ENCODE measurements at regions not wholly inside any gene's neighbourhood (a gene's known extent, or its start where the extent isn't known, plus 50 kb on each side); places are given as distances from the start of the nearest gene placed in this dataset.

DNA sequence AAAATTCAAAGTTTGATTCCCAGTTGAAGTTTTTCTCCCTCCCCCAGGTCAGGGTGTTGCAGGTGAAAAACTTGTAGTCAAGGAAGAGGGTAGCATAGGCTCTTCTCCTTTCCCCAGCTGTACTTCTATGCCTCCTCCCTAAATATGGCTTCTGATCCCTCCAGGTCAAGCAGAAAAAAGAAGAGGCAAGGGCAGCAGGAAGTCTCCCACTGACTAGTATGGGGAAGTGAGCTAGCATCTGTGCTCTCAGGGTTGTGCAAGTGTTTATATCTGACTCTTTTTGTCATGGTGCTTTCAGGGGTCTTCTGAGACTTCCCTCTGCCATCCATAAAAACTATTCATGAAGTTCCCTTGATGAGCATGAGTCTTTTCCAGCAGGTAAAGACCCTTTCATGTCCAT is 76.0 kb downstream of the ATPSCKMT start:
- Histone ChIP-seq H3K4me1 (no peaks in the 10 kb centered on the region), H3K36me3 (replicated peaks) (no peaks in the 10 kb centered on the region), H3K4me3 (no peak overlapping the region), H3K9me3 (no peaks in the 10 kb centered on the region), H3K27me3 (ENCODE audit: low read depth) (no peaks in the 10 kb centered on the region)
- in situ Hi-C loops (cut with MboI; ENCODE audit: low sequenced_read_pairs), result no loop called here
- DNase-seq (ENCODE audit: low spot score in 2 of 2), result no peak

- no peaks in the 10 kb centered on the region for H3K9me3 ChIP-seq
- H3K4me3 ChIP-seq, result no peak overlapping the region
- in situ Hi-C loops (cut with MboI; ENCODE audit: low sequenced_read_pairs), result no loop called here
- H3K36me3 ChIP-seq (replicated peaks), result no peaks in the 10 kb centered on the region
- DNase-seq (ENCODE audit: low spot score in 2 of 2), result no peak
- no peaks in the 10 kb centered on the region for H3K27me3 ChIP-seq (ENCODE audit: low read depth)
- no peaks in the 10 kb centered on the region for H3K4me1 ChIP-seq
These were observed 77.4 kb downstream of the ATPSCKMT start for GRCh38 chr5:10172247-10172646.

DNA sequence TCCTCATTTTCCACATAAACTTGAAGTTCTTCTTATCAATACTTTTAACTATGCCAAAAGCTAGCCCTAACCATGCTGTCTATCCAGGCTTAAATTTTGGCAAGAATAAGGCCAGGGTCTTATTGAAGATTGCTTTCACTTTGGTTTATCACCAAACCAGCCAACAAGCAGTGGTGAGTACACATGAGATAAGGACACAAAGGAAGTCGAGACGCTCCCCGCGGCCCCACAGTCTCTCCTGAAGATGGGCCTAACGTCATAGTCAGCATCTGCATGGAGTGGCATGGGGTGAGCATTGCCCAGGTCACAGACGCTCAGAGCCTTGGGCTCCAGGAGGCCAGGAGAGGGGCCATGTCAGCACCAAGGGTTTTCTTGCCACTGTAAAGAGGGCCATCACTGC is 80.3 kb downstream of the ATPSCKMT start:
- in situ Hi-C loops (cut with MboI; ENCODE audit: low sequenced_read_pairs), result no loop called here
- Histone ChIP-seq H3K4me3 (no peak overlapping the region), H3K27me3 (ENCODE audit: low read depth) (no peaks in the 10 kb centered on the region)

DNA sequence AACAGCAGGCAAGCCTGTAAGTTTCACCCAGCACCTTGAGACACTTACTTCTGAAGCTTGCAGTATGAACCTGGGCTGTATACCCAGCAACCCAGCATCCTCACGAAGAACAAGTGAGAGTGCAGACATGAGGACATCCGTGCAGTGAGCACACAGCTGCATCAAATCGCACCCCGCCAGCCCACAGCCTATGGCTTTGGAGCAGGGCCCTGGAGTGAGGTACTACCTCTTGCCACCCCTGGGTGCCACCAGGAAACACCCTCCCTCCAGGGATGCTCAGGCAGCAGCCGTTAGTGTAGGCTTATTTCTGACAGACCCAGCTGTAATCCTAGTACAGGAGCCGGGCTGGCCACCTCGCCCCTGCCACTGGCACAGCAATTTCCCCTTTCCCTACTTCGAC is 81.4 kb downstream of the ATPSCKMT start:
- Histone ChIP-seq H3K4me3 (no peak overlapping the region), H3K27me3 (ENCODE audit: low read depth) (no peaks in the 10 kb centered on the region), H3K9me3 (no peaks in the 10 kb centered on the region), H3K4me1 (no peaks in the 10 kb centered on the region), H3K36me3 (replicated peaks) (no peaks in the 10 kb centered on the region)
- in situ Hi-C loops (cut with MboI; ENCODE audit: low sequenced_read_pairs), result no loop called here
- no peak for DNase-seq (ENCODE audit: low spot score in 2 of 2)

More for the DNA sequence above, 80.3 kb downstream of the ATPSCKMT start:
- Histone ChIP-seq H3K4me1 (no peaks in the 10 kb centered on the region), H3K9me3 (no peaks in the 10 kb centered on the region), H3K36me3 (replicated peaks) (no peaks in the 10 kb centered on the region)
- no peak for DNase-seq (ENCODE audit: low spot score in 2 of 2)

DNA sequence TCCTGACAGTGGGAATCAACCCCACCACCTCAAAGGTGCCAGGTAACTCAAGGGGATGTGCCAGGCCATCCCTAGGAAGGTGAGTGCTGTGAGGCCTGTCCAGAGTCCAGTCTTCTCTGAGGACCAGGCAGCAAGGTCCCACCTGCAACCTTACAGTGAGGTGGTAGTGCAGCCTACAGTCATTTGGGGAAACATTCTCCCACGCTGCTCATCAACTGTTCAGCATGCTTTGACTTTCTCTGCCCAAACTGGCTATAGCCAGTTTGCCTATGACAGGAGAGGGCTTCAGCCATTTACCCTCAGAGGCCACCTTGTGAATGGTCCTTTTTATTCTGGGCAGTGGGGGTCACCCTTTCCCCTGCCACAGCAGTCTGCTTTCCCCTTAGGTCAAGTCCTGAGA is 81.9 kb downstream of the ATPSCKMT start:
- no peaks in the 10 kb centered on the region for H3K9me3 ChIP-seq
- H3K4me1 ChIP-seq, result no peaks in the 10 kb centered on the region
- H3K27me3 ChIP-seq (ENCODE audit: low read depth), result no peaks in the 10 kb centered on the region
- no peak overlapping the region for H3K4me3 ChIP-seq
- no peak for DNase-seq (ENCODE audit: low spot score in 2 of 2)
- no peaks in the 10 kb centered on the region for H3K36me3 ChIP-seq (replicated peaks)
- in situ Hi-C loops (cut with MboI; ENCODE audit: low sequenced_read_pairs), result no loop called here

GRCh38 chr5:10166392-10166791 is 83.3 kb downstream of the ATPSCKMT start:
- in situ Hi-C loops (cut with MboI; ENCODE audit: low sequenced_read_pairs), result no loop called here
- Histone ChIP-seq H3K9me3 (no peaks in the 10 kb centered on the region), H3K36me3 (replicated peaks) (no peaks in the 10 kb centered on the region), H3K27me3 (ENCODE audit: low read depth) (no peaks in the 10 kb centered on the region), H3K4me1 (no peaks in the 10 kb centered on the region), H3K4me3 (no peak overlapping the region)
- DNase-seq (ENCODE audit: low spot score in 2 of 2), result no peak

- Histone ChIP-seq H3K27me3 (ENCODE audit: low read depth) (no peaks in the 10 kb centered on the region), H3K4me3 (no peak overlapping the region), H3K36me3 (replicated peaks) (no peaks in the 10 kb centered on the region), H3K4me1 (no peaks in the 10 kb centered on the region), H3K9me3 (no peaks in the 10 kb centered on the region)
- in situ Hi-C loops (cut with MboI; ENCODE audit: low sequenced_read_pairs), result no loop called here
- no peak for DNase-seq (ENCODE audit: low spot score in 2 of 2)
These were observed 87.2 kb downstream of the ATPSCKMT start for GRCh38 chr5:10162468-10162867.

DNA sequence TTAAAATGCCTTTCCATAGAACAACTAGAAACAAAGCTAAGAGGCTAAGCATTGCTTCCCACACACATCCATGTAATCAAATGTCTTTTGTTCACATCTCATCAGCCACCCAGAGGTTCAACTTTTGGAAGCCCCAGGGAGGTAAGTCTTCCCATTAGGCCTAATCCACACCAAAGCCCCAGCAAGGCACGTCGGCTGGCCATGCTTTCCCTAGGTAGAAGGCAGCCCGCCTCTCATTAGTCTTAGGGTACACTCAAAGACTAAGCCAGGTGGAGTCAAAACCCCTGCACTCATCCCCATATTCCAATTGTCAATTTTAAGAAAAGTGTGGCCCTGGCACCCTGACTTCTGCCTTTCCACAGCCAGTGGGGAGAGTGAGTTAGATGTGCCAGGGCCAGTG is 87.9 kb downstream of the ATPSCKMT start:
- Histone ChIP-seq H3K4me3 (no peak overlapping the region), H3K4me1 (no peaks in the 10 kb centered on the region), H3K9me3 (no peaks in the 10 kb centered on the region), H3K27me3 (ENCODE audit: low read depth) (no peaks in the 10 kb centered on the region), H3K36me3 (replicated peaks) (no peaks in the 10 kb centered on the region)
- in situ Hi-C loops (cut with MboI; ENCODE audit: low sequenced_read_pairs), result no loop called here
- DNase-seq (ENCODE audit: low spot score in 2 of 2), result no peak

DNA sequence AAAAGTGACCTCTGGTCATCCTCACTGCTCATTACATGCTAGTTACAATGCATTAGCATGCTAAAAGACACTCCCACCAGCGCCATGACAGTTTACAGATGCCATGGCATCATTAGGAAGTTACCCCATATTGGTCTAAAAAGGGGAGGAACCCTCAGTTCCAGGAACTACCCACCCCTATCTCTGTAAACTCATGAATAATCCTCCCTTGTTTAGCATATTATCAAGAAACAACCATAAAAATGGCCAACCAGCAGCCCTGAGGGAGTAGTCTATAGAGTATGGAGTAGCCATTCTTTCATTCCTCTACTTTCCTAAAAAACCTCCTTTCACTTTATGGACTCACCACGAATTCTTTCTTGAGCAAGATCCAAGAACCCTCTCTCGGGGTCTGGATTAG is 89.4 kb downstream of the ATPSCKMT start:
- no peaks in the 10 kb centered on the region for H3K9me3 ChIP-seq
- no peaks in the 10 kb centered on the region for H3K36me3 ChIP-seq (replicated peaks)
- no peak for DNase-seq (ENCODE audit: low spot score in 2 of 2)
- in situ Hi-C loops (cut with MboI; ENCODE audit: low sequenced_read_pairs), result no loop called here
- H3K4me1 ChIP-seq, result no peaks in the 10 kb centered on the region
- no peaks in the 10 kb centered on the region for H3K27me3 ChIP-seq (ENCODE audit: low read depth)
- H3K4me3 ChIP-seq, result no peak overlapping the region

DNA sequence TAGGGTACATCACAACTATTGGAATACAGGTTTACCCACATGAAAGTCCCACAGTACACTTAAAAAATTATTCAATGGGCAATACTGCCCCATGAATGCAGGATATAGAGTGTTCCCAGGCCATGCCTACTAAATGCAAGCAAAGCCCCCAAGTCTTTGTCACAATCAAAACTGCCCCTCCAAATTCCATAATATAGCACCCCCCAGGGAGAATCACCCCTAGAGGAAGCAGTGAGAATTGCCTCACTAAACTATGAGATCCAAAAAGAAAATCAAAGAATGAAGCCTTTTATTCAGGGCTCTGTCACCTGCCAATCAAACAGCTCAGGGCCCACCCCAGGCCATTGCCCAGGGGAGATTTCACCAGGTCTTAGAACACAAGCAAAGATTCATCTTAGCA is 90.8 kb downstream of the ATPSCKMT start:
- DNase-seq (ENCODE audit: low spot score in 2 of 2), result no peak
- in situ Hi-C loops (cut with MboI; ENCODE audit: low sequenced_read_pairs), result no loop called here
- H3K4me3 ChIP-seq, result no peak overlapping the region
- no peaks in the 10 kb centered on the region for H3K9me3 ChIP-seq
- H3K4me1 ChIP-seq, result no peaks in the 10 kb centered on the region; the same call in 1 of the 2 replicates
- H3K36me3 ChIP-seq (replicated peaks), result no peaks in the 10 kb centered on the region
- no peaks in the 10 kb centered on the region for H3K27me3 ChIP-seq (ENCODE audit: low read depth)

DNA sequence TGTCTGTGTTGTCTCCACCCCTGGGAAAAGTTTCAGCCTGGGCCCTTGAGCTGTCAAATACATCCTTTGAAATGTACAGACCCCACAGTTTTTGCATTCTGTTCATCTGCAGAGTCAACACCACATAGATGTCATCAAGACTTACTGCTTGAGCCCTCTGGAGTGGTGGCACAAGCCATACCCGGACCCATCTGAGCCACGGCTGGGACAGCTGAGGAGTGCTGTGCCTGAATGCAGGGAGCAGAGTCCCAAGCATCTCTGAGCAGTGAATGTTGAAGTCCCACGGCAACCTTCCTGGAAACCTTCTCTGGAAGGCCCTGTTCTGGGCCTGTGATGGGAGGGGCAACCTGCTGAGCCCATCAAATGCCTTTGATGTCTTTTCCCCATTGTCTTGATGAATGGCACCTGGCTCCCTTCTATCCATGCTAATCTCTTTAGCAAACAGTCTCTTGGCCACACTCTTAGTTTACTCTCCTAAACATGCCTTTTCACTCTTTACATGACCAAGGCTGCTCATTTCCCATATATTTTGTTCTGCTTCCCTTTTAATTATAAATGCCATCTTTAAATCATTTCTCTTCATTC is 92.5 kb downstream of the ATPSCKMT start:
- H3K27me3 ChIP-seq (ENCODE audit: low read depth), result no peaks in the 10 kb centered on the region
- in situ Hi-C loops (cut with MboI; ENCODE audit: low sequenced_read_pairs), result no loop called here
- H3K4me3 ChIP-seq, result no peak overlapping the region
- no peaks in the 10 kb centered on the region for H3K9me3 ChIP-seq
- no peak for DNase-seq (ENCODE audit: low spot score in 2 of 2)
- no peaks in the 10 kb centered on the region; the same call in 1 of the 2 replicates for H3K4me1 ChIP-seq
- H3K36me3 ChIP-seq (replicated peaks), result no peaks in the 10 kb centered on the region

DNA sequence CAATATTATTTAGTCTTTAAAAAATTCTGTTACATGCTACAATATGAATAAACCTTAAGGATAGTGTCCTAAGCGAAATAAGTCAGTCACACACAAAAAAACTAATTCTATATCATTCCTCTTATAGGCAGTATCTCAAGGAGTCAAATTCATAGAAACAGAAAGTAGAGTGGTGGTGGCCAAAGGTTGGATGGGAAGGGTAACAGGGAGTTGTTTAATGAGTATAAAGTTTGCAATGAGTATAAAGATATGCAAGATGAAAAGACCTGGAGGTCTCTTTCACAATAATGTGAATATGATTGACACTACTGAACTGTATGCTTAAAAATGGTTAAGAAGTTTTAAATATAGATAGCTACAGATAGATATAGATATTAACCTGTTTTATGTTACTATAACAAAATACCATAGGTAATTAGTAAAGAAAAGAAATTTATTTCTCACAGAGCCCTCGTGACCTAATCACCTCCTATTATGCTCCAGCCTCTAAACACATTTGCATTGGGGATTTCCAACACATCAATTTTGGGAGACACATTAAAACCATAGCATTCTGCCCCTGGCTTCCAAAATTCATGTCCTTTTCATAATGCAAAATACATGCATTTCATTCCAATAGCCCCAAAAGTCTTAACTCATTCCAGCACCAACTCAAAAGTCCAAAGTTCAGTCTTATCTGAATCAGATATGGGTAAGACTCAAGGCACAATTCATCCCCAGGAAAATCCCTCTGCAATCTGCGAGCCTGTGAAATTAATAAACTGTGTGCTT is 93.6 kb downstream of the ATPSCKMT start:
- Histone ChIP-seq H3K27me3 (ENCODE audit: low read depth) (no peaks in the 10 kb centered on the region), H3K36me3 (replicated peaks) (no peaks in the 10 kb centered on the region), H3K4me3 (no peak overlapping the region), H3K9me3 (no peaks in the 10 kb centered on the region), H3K4me1 (no peaks in the 10 kb centered on the region; the same call in 1 of the 2 replicates)
- DNase-seq (ENCODE audit: low spot score in 2 of 2), result no peak
- in situ Hi-C loops (cut with MboI; ENCODE audit: low sequenced_read_pairs), result no loop called here

- H3K9me3 ChIP-seq, result no peaks in the 10 kb centered on the region
- H3K4me1 ChIP-seq, result no peaks in the 10 kb centered on the region; the same call in 1 of the 2 replicates
- no peaks in the 10 kb centered on the region; the same call in 1 of the 2 replicates for H3K27me3 ChIP-seq (ENCODE audit: low read depth)
- H3K36me3 ChIP-seq (replicated peaks), result no peaks in the 10 kb centered on the region
- no peak for DNase-seq (ENCODE audit: low spot score in 2 of 2)
- H3K4me3 ChIP-seq, result no peak overlapping the region
- in situ Hi-C loops (cut with MboI; ENCODE audit: low sequenced_read_pairs), result no loop called here
These were observed 95.7 kb downstream of the ATPSCKMT start for GRCh38 chr5:10153808-10154537.

- Histone ChIP-seq H3K9me3 (no peaks in the 10 kb centered on the region), H3K36me3 (replicated peaks) (no peaks in the 10 kb centered on the region), H3K4me3 (no peak overlapping the region), H3K4me1 (no peaks in the 10 kb centered on the region; the same call in 1 of the 2 replicates), H3K27me3 (ENCODE audit: low read depth) (peaks cover 1% of the 10 kb centered on the region)
- in situ Hi-C loops (cut with MboI; ENCODE audit: low sequenced_read_pairs), result no loop called here
- DNase-seq (ENCODE audit: low spot score in 2 of 2), result no peak
These were observed 96.3 kb downstream of the ATPSCKMT start for GRCh38 chr5:10153394-10153793.

All from HAP-1 (cell line).